GM21786 (cell line): ENCODE measurements at regions not wholly inside any gene's neighbourhood (a gene's known extent, or its start where the extent isn't known, plus 50 kb on each side); places are given as distances from the start of the nearest gene placed in this dataset.
"Not testable (repeated sequence)": the region's sequence is repeated elsewhere in the genome, so short reads cannot be mapped to it uniquely, and the experiment has no call there.

Experiments used
- ATAC-seq: cut with Tn5 transposase; IDR thresholded peaks from one replicate; pipeline ENCODE4 v1.9.1; 2021; ENCODE audit not compliant: unreplicated experiment

- no peak for ATAC-seq
Observed at GRCh38 chr2:166647935-166648334, 153.9 kb upstream of the SCN7A start.

DNA sequence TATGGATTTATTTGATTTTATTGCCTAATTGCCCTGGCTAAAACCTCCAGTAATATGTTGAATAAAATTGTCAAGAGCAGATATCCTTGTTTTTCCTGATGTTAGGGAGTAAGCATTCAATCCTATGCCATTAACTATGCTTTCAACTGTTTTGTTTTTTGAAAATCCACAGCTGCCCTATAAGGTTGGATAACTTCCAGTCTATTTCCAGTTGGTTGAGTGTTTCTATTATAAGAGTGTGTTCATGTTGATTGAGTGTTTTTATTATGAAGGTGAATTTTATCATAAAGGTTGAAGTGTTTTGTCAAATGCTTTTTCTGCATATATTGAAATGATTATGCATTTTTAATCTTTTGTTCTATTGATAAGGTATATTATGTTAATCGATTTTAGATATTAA, 149.9 kb upstream of the SCN7A start:
- ATAC-seq, result no peak

DNA sequence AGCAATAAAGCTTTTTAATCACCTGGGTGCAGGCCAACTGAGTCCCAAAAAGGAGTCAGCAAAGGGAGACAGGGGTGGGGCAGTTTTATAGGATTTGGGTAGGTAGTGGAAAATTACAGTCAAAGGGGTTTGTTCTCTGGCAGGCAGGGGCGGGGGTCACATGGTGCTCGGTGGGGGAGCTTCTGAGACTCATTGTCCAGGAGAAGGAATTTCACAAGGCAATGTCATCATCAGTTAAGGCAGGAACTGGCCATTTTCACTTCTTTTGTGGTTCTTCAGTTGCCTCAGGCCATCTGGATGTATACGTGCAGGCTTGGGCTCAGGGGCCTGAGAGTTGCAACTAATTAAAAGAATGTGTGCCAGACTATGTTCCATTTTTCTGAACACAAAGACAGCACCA, 147.5 kb upstream of the SCN7A start:
- not testable (repeated sequence) for ATAC-seq

DNA sequence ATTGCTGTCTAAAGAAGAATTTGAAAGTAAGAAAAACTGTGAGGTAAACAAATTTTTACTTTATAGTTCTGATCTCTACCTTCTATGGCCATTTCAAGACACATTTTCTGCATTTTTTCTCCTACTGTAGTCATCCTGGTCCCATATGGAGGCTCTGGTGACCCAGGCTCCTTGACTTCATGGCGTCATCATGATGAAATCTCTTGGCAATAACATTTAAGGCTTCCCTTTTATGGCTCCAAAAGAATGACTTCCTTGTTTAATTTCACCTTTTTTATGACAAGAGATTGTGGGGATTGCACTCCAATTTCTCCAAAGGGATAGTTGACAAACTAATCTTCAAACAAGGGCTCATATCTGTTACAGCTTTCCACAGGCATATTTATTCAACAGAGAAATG, 143.0 kb upstream of the SCN7A start:
- ATAC-seq, result no peak

DNA sequence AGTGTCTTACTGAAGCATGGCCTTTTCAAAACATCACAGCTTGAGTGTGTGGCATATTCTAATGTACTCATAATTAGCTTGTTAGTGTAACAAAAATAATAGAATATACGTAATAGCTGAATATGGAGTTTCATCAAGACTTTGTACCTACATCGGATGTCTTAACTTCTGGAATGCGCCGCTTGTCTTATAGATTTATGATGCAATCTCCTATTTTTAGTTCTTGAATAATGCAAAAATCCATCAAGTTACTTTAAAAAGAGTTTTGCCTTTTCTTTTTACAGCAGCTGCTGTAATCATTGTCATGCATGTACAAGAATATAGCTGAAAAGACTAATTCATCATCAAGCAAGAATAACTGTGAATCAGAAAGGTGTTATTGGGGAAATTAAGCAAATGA, 140.7 kb upstream of the SCN7A start:
- no peak for ATAC-seq

- ATAC-seq, result no peak
Observed at GRCh38 chr2:166632616-166633015, 138.6 kb upstream of the SCN7A start.

DNA sequence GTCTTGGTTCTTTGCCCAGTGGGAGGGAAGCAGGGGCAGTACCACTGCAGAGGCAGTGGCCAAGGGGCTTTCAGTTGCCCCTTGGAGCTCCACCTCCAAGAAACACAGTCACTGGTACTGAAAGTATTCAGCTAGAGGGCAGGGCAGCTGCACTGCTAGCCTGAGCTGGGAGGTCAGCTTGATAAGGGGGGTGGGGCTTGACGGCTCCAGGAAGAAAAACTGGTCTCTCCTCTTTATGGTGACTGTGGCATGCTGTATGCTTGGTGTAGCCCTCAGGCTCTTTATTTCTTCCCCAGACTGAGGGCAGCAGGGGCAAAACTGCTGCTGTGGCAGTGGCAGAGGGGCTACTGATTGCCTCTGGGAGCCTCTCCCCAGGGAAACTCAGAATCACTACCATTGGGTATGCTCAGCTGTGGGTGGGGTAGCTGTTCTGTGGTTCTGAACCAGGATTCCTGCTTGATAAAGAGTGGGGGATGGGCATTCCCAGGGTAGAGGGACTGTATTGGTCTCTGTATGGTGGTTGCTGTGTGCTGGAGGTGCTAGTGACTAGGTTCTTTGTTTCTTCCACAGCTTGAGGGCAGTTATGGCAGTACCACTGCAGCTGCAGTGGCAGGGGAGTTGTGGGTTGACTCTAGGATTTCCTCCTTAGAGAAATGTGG, 134.6 kb upstream of the SCN7A start:
- no peak for ATAC-seq

DNA sequence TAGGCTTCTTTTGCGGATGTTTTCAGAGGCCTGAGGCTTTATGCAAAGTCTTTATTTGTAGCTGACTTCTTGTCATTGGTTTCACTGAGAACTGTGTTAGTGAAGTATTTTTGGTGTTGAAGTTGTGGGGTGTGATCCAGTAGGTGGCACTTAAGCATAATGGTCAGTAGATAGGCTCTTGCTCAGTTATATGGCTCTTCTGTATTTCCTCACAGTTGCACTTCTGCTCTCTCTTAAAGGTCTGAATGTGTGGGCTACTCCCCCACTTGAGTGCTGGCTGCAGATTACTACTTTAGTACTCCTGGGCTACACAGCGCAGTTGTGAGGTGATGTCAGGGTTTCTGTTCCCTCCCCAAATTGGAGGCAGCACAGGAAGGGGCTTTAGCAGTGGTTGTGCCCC, 133.8 kb upstream of the SCN7A start:
- no peak for ATAC-seq

GRCh38 chr2:166625670-166626069, 131.6 kb upstream of the SCN7A start:
- no peak for ATAC-seq

DNA sequence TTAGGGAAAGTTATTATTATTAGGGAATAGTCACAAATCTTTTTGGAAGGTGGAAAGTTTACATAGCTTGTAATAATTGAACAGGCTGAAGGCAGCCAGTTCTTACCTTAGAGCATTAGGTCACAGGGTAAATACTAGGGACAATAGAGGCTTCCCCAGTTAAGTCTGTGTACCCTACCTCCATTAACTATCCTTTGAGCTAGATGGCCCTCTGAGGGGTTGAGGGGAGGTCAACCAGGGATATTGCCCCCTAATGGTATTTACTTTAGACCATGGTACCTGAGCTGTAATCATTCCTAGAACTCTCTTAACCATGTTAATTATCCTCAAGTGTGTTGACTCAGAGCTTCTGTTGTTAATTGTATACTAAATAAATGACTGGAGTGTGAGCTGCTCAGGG, 120.5 kb upstream of the SCN7A start:
- no peak for ATAC-seq

DNA sequence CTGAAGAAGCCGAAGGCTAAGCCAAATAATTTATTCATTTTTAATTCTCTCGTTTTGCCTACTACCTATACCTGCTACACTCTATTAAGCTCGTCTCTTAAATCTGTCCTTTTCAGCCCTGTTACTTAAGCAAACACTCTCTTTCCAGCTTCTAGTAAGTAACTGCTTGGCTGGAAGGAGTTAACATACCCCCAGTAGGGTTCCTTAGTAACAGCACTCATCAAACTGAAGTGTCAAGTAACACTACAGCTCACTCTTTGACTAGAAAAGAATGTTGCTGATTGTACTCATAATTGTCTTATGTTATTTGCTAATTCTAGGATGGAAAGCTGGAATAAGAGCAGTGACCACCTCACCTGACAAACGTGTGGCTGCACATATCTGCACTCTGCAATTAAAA, 120.0 kb upstream of the SCN7A start:
- no peak for ATAC-seq

DNA sequence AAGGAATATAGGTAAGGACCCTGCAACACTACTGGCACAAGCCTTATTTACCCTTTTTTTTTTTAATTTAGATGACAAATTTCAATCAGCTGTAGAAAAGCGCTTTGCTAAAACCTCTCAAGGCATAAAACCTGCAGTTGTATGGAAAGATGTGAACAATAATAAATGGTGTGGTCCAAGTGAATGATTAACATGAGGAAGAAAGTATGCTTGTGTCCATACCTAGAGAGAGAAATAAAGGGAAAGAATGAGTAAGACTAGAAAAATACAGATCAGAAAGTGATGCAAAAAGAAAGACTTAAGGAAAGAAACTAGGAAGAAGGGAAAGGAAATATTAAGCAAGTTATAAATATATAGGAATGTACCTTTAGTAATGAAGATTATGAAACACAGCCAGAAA, 119.2 kb upstream of the SCN7A start:
- ATAC-seq, result no peak

DNA sequence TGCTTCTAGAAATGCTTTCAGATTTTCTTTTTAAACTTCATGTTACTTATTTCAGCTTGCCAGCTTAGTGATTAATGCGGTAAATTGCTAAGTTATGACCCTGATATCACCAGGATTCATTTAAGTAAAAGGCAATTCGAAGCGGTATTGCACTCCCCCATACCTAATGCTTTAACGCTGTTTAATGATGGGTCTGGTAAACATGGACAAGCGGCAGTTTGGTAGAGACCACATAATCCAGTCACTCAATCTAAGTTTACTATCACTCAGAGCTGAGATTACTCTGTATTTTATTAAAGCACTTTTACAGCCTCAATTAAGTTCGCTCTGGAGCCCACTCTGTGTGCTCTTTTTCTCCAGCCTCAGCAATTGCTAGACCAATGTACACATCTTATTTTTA, 118.2 kb upstream of the SCN7A start:
- ATAC-seq, result no peak

DNA sequence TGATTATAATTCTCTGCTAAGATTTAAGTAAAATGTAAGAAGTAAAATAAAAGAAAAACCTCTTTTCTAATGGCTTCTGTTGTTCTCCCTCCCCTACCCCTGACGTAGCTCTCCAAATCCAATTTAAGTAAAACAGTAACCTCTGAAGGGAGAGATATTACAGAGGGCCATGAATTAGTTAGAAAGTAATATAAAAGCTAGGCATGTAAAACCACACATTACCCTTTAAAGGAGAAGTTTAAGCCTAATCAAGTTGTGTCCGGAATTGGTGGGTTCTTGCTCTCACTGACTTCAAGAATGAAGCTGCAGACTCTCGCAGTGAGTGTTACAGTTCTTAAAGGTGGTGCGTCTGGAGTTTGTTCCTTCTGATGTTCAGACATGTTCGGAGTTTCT, 116.9 kb upstream of the SCN7A start:
- ATAC-seq, result no peak

- no peak for ATAC-seq
Observed at GRCh38 chr2:166610180-166610912, 116.3 kb upstream of the SCN7A start.

DNA sequence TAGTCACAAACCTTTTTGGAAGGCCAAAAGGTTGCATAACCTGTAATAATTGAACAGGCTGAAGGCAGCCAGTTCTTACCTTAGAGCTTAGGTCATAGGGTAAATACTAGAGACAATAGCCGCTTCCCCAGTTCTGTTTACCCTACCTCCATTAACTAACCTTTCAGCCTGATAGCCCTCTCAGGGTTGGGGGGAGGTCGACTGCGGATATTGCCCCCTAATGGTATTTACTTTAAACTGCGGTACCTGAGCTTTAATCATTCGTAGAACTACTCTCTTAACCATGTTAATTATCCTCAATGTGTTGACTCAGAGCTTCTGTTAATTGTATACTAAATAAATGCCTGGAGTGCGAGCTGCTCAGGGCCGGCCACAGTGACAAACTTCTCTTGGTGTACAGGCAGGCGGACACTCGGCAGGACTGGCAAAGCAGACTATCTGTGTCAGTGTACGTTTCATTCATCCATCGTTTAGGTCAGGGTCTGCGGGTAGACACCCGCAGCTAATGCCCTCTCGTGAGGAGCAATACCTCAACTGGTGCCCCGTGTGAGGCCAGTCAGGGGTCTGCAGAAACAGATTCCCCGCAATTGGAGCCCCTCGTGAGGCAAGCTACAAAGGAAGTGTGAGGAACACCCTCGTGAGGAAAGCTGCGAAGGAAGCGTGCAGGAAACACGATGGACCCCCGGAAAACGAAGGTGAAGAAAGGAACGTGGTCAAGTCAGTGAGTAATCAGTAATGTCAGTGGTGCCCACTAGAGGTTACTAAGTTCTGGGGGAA, 115.3 kb upstream of the SCN7A start:
- no peak for ATAC-seq

DNA sequence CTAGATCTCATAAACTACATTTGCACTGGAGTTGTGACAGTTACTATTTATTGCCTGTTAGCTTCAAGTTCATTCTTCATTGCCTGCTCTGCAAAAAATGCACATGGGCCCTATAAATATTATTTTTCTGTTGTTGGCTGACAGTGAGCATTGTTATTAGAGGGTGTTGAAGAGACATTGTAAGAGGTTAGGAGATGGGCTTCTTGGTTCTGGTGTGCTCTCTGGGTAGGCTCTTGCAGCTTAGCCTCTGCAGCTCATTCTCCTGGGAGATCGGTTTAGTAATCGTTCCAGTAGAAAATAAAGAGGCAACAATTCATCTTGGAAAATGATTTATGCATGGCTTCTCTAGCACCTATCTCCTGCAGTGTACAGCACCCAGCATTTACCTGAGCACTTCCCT, 113.8 kb upstream of the SCN7A start:
- no peak for ATAC-seq

GRCh38 chr2:166593403-166593802, 99.4 kb upstream of the SCN7A start:
- no peak for ATAC-seq

DNA sequence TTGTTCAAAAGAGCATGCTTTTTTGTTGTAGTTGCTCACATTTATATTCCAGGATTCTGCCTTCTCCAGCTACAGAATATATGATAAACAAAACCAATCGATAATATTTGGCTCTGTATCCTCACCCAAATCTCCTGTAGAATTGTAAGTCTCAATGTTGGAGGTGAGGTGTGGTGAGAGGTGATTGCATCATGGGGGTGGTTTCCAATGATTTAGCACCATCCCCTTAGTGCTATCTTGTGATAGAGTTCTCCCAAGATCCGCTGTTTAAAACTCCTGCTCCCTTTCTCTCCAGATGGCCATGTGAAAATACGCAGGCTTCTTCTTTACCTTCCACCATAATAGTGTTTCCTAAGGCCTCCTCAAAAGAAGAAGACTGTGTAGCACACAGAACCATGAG, 98.7 kb upstream of the SCN7A start:
- ATAC-seq, result no peak

GRCh38 chr2:166591226-166591625, 97.2 kb upstream of the SCN7A start:
- no peak for ATAC-seq

DNA sequence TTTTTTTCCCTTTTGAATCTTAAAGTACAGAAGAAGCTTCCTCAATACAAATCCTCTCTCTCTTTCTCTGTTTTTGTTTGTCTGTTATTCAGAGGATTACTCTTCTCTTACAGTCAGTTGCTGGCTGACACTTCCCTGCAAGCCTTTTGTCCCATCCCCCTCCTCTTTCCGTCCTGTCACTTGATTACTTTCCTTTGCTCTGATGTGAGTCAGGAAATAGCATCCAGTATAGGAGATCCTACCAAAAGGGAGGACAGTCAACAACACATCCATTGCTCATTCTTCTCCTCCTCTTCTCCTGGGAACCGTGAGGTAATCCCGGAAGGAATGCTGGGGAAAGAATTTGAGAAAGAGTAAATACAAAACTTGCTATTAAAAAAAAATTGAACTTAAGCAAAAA, 79.3 kb upstream of the SCN7A start:
- ATAC-seq, result no peak

GRCh38 chr2:166572937-166573336, 78.9 kb upstream of the SCN7A start:
- ATAC-seq, result no peak
